Fibroblast of lung (primary cell): ENCODE measurements at regions not wholly inside any gene's neighbourhood (a gene's known extent, or its start where the extent isn't known, plus 50 kb on each side); places are given as distances from the start of the nearest gene placed in this dataset.

Source experiments
- CTCF ChIP-seq, 2 donors: IDR thresholded peaks in 1 of 2; conservative IDR thresholded peaks in 1 of 2; 1 replicate in 1 of 2; 2 replicates in 1 of 2; pipeline ENCODE4 v1.5.1; 2011 to 2012; ENCODE audit warnings: low read length in 2 of 2, control low read depth in 1 of 2, inconsistent platforms in 1 of 2, low read depth in 1 of 2, mild to moderate bottlenecking in 1 of 2
- EZH2 ChIP-seq: IDR thresholded peaks from 2 replicates; pipeline ENCODE4 v1.5.1; 2012; ENCODE audit warnings: low read length, control low read depth, mild to moderate bottlenecking; ENCODE audit errors: missing control alignments

DNA sequence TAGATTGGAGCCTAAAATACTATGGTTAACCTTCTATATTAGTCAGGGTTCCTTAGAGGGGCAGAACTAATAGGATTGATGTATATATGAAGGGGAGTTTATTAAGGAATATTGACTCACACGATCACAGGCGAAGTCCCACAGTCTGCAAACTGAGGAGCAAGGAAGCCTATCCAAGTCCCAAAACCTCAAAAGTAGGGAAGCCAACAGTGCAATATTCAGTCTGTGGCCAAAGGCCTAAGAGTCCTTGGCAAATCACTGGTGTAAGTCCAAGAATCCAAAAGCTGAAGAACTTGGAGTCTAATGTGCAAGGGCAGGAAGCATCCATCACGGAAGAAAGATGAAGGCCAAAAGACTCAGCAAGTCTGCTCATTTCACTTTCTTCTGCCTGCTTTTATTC is 133.5 kb upstream of the ADGRF1 start:
- TF ChIP-seq EZH2 (no peak), CTCF (conservative IDR thresholded peaks at IDR 0.05 in 1 of 2, IDR thresholded peaks at IDR 0.05 in 1 of 2; ENCODE audit: low read depth in 1 of 2, low read length in 2 of 2) (no peak)
